ENCODE measurements at regions not wholly inside any gene's neighbourhood (a gene's known extent, or its start where the extent isn't known, plus 50 kb on each side); places are given as distances from the start of the nearest gene placed in this dataset.
A peak's percentile ranks its signal among the peaks of the same experiment; 100 is the strongest.
"Not testable (repeated sequence)": the region's sequence is repeated elsewhere in the genome, so short reads cannot be mapped to it uniquely, and the experiment has no call there.

- no peaks in the 10 kb centered on the region for H3K4me1 ChIP-seq (ENCODE audit: control insufficient read depth in 2 of 3, insufficient read depth in 2 of 3, low read depth in 1 of 3, low read length in 3 of 3)
- no peaks in the 10 kb centered on the region for H3K27me3 ChIP-seq (ENCODE audit: control insufficient read depth, insufficient read depth, low read length)
- no peak overlapping the region for H3K27ac ChIP-seq (ENCODE audit: low read depth in 2 of 2, low read length in 2 of 2)
- intact Hi-C loops (cut with DNase I) = no loop called here
- no peaks in the 10 kb centered on the region for H3K36me3 ChIP-seq (ENCODE audit: control insufficient read depth in 2 of 3, insufficient read depth in 3 of 3, low read length in 3 of 3)
- no peak for TF ChIP-seq CTCF (IDR thresholded peaks at IDR 0.05; ENCODE audit: borderline replicate concordance, extremely low read depth, insufficient read depth)
- no peak overlapping the region for H3K9ac ChIP-seq (ENCODE audit: low read length in 3 of 3)
- DNase-seq = no peak
- no peaks in the 10 kb centered on the region for H3K9me3 ChIP-seq (ENCODE audit: control insufficient read depth in 2 of 3, insufficient read depth in 1 of 3, low read length in 3 of 3)
- H3K4me3 ChIP-seq (ENCODE audit: low read length in 3 of 3) = no peak overlapping the region
- no peak for FAIRE-seq
These were observed 1770.8 kb upstream of the CDH9 start for GRCh38 chr5:28808967-28809810.

GRCh38 chr5:28807195-28807729 lies 1768.9 kb upstream of the CDH9 start:
- FAIRE-seq = no peak
- no peaks in the 10 kb centered on the region for H3K4me1 ChIP-seq (ENCODE audit: control insufficient read depth in 2 of 3, insufficient read depth in 2 of 3, low read depth in 1 of 3, low read length in 3 of 3)

GRCh38 chr5:28799035-28799434 lies 1760.6 kb upstream of the CDH9 start:
- H3K9ac ChIP-seq (ENCODE audit: low read length in 3 of 3); FAIRE-seq; intact Hi-C loops (cut with DNase I); H3K36me3 ChIP-seq (ENCODE audit: control insufficient read depth in 2 of 3, insufficient read depth in 3 of 3, low read length in 3 of 3); H3K27me3 ChIP-seq (ENCODE audit: control insufficient read depth, insufficient read depth, low read length); H3K9me3 ChIP-seq (ENCODE audit: control insufficient read depth in 2 of 3, insufficient read depth in 1 of 3, low read length in 3 of 3); H3K4me1 ChIP-seq (ENCODE audit: control insufficient read depth in 2 of 3, insufficient read depth in 2 of 3, low read depth in 1 of 3, low read length in 3 of 3); H3K4me3 ChIP-seq (ENCODE audit: low read length in 3 of 3); H3K27ac ChIP-seq (ENCODE audit: low read depth in 2 of 2, low read length in 2 of 2); DNase-seq: not testable (repeated sequence)

More at GRCh38 chr5:28807195-28807729, 1768.9 kb upstream of the CDH9 start:
- intact Hi-C loops (cut with DNase I) = no loop called here
- no peak overlapping the region for H3K27ac ChIP-seq (ENCODE audit: low read depth in 2 of 2, low read length in 2 of 2)
- DNase-seq = no peak
- H3K9me3 ChIP-seq (ENCODE audit: control insufficient read depth in 2 of 3, insufficient read depth in 1 of 3, low read length in 3 of 3) = no peaks in the 10 kb centered on the region
- no peak for TF ChIP-seq CTCF (IDR thresholded peaks at IDR 0.05; ENCODE audit: borderline replicate concordance, extremely low read depth, insufficient read depth)
- H3K9ac ChIP-seq (ENCODE audit: low read length in 3 of 3) = no peak overlapping the region
- H3K4me3 ChIP-seq (ENCODE audit: low read length in 3 of 3) = no peak overlapping the region
- H3K27me3 ChIP-seq (ENCODE audit: control insufficient read depth, insufficient read depth, low read length) = no peaks in the 10 kb centered on the region
- H3K36me3 ChIP-seq (ENCODE audit: control insufficient read depth in 2 of 3, insufficient read depth in 3 of 3, low read length in 3 of 3) = no peaks in the 10 kb centered on the region

- intact Hi-C loops (cut with DNase I) = no loop called here
These were observed 1750.6 kb upstream of the CDH9 start for GRCh38 chr5:28788954-28789353.

More at GRCh38 chr5:28788954-28789353, 1750.6 kb upstream of the CDH9 start:
- Histone ChIP-seq H3K9ac (ENCODE audit: low read length in 3 of 3) (no peak overlapping the region), H3K9me3 (ENCODE audit: control insufficient read depth in 2 of 3, insufficient read depth in 1 of 3, low read length in 3 of 3) (no peaks in the 10 kb centered on the region), H3K36me3 (ENCODE audit: control insufficient read depth in 2 of 3, insufficient read depth in 3 of 3, low read length in 3 of 3) (no peaks in the 10 kb centered on the region), H3K27ac (ENCODE audit: low read depth in 2 of 2, low read length in 2 of 2) (no peak overlapping the region), H3K4me3 (ENCODE audit: low read length in 3 of 3) (no peak overlapping the region), H3K4me1 (ENCODE audit: control insufficient read depth in 2 of 3, insufficient read depth in 2 of 3, low read depth in 1 of 3, low read length in 3 of 3) (no peaks in the 10 kb centered on the region), H3K27me3 (ENCODE audit: control insufficient read depth, insufficient read depth, low read length) (no peaks in the 10 kb centered on the region)
- no peak for TF ChIP-seq CTCF (IDR thresholded peaks at IDR 0.05; ENCODE audit: borderline replicate concordance, extremely low read depth, insufficient read depth)
- FAIRE-seq (peak; percentile 38), DNase-seq (no peak)
